PFSK-1 (cell line): ENCODE measurements at regions not wholly inside any gene's neighbourhood (a gene's known extent, or its start where the extent isn't known, plus 50 kb on each side); places are given as distances from the start of the nearest gene placed in this dataset.

Source experiments
- FOXP2 ChIP-seq: optimal IDR thresholded peaks from 2 replicates; pipeline ENCODE3; 2011; ENCODE audit warnings: borderline replicate concordance, control low read depth, inconsistent platforms; ENCODE audit not compliant: insufficient read depth; ENCODE audit errors: extremely low read length, extremely low read depth
- POLR2AphosphoS5 ChIP-seq: IDR thresholded peaks from 2 replicates; pipeline ENCODE4 v1.6.1; 2012; ENCODE audit warnings: low read depth, mild to moderate bottlenecking, control low read depth, low read length, moderate library complexity
- REST ChIP-seq, 2 experiments: IDR thresholded peaks; 2 replicates each; pipeline versions ENCODE4 v1.6.1 to v1.8.0; 2011 to 2012; ENCODE audit warnings: low read depth in 2 of 2, low read length in 2 of 2, control low read depth in 1 of 2, inconsistent platforms in 1 of 2, mild to moderate bottlenecking in 1 of 2, moderate library complexity in 1 of 2; ENCODE audit not compliant: insufficient read depth in 1 of 2
- SIN3A ChIP-seq: IDR thresholded peaks from 2 replicates; pipeline ENCODE4 v1.6.1; 2012; ENCODE audit warnings: mild to moderate bottlenecking, low read length, moderate library complexity, borderline replicate concordance; ENCODE audit not compliant: insufficient read depth
- TAF1 ChIP-seq: IDR thresholded peaks from 2 replicates; pipeline ENCODE4 v1.6.1; 2012; ENCODE audit warnings: low read length, control low read depth, borderline replicate concordance; ENCODE audit not compliant: insufficient read depth

GRCh38 chr9:78746010-78746409 is 449.1 kb downstream of the PSAT1 start:
- TF ChIP-seq POLR2AphosphoS5: no peak
- no peak for TF ChIP-seq REST (IDR thresholded peaks at IDR 0.05; ENCODE audit: insufficient read depth in 1 of 2, low read depth in 2 of 2, low read length in 2 of 2)
- no peak for TF ChIP-seq SIN3A
- no peak for TF ChIP-seq FOXP2
- TF ChIP-seq TAF1: no peak

- no peak for TF ChIP-seq FOXP2
- TF ChIP-seq SIN3A: no peak
- no peak for TF ChIP-seq TAF1
- TF ChIP-seq REST (IDR thresholded peaks at IDR 0.05; ENCODE audit: insufficient read depth in 1 of 2, low read depth in 2 of 2, low read length in 2 of 2): no peak
- TF ChIP-seq POLR2AphosphoS5: no peak
Measured at GRCh38 chr9:78753039-78753438, 456.1 kb downstream of the PSAT1 start.

- TF ChIP-seq SIN3A (no peak), REST (IDR thresholded peaks at IDR 0.05; ENCODE audit: insufficient read depth in 1 of 2, low read depth in 2 of 2, low read length in 2 of 2) (no peak), POLR2AphosphoS5 (no peak), TAF1 (no peak), FOXP2 (no peak)
Measured at GRCh38 chr9:78756813-78757510, 460.0 kb downstream of the PSAT1 start.

- TF ChIP-seq FOXP2: no peak
- TF ChIP-seq TAF1: no peak
- no peak for TF ChIP-seq SIN3A
- TF ChIP-seq POLR2AphosphoS5: no peak
- no peak for TF ChIP-seq REST (IDR thresholded peaks at IDR 0.05; ENCODE audit: insufficient read depth in 1 of 2, low read depth in 2 of 2, low read length in 2 of 2)
Measured at GRCh38 chr9:78763424-78763823, 466.5 kb downstream of the PSAT1 start.

- TF ChIP-seq TAF1: no peak
- no peak for TF ChIP-seq SIN3A
- TF ChIP-seq FOXP2: no peak
- no peak for TF ChIP-seq POLR2AphosphoS5
- no peak for TF ChIP-seq REST (IDR thresholded peaks at IDR 0.05; ENCODE audit: insufficient read depth in 1 of 2, low read depth in 2 of 2, low read length in 2 of 2)
Measured at GRCh38 chr9:78765861-78766260, 468.9 kb downstream of the PSAT1 start.
